GM12873 (cell line): ENCODE measurements at regions not wholly inside any gene's neighbourhood (a gene's known extent, or its start where the extent isn't known, plus 50 kb on each side); places are given as distances from the start of the nearest gene placed in this dataset.

Source experiments
- TF ChIP-seq, protein P1 (sequence below): IDR thresholded peaks from 2 replicates; pipeline ENCODE4 v1.5.1; 2012; ENCODE audit warnings: low read depth, mild to moderate bottlenecking, moderate library complexity, low read length, control low read depth; ENCODE audit not compliant: insufficient read depth; ENCODE audit errors: missing control alignments

GRCh38 chr2:56687169-56687568 is 503.4 kb downstream of the CCDC85A start:
- TF ChIP-seq, protein P1, sequence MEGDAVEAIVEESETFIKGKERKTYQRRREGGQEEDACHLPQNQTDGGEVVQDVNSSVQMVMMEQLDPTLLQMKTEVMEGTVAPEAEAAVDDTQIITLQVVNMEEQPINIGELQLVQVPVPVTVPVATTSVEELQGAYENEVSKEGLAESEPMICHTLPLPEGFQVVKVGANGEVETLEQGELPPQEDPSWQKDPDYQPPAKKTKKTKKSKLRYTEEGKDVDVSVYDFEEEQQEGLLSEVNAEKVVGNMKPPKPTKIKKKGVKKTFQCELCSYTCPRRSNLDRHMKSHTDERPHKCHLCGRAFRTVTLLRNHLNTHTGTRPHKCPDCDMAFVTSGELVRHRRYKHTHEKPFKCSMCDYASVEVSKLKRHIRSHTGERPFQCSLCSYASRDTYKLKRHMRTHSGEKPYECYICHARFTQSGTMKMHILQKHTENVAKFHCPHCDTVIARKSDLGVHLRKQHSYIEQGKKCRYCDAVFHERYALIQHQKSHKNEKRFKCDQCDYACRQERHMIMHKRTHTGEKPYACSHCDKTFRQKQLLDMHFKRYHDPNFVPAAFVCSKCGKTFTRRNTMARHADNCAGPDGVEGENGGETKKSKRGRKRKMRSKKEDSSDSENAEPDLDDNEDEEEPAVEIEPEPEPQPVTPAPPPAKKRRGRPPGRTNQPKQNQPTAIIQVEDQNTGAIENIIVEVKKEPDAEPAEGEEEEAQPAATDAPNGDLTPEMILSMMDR = no peak

GRCh38 chr2:56688661-56689060 is 504.9 kb downstream of the CCDC85A start:
- TF ChIP-seq, protein P1 = no peak

DNA sequence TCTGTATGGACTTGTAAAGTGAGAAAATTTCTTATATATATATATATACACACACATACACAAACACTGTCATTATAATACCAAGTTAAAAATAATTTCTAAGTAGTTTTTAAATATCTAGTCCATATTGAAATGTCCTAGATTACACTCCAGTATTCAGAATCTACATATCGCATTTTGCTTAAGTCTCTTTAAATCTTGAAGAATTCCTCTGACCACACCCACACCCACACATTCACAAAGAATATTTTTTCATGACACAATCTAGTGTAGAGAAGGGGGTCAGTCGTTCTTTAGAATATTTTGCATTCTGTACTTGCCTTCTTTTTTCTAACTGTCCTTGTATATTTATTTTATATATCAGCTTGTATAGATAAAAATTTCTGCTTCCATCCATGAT is 509.7 kb downstream of the CCDC85A start:
- TF ChIP-seq, protein P1 = no peak

GRCh38 chr2:56703001-56703400 is 519.2 kb downstream of the CCDC85A start:
- TF ChIP-seq, protein P1 = no peak

GRCh38 chr2:56705713-56706112 is 521.9 kb downstream of the CCDC85A start:
- TF ChIP-seq, protein P1 = no peak

DNA sequence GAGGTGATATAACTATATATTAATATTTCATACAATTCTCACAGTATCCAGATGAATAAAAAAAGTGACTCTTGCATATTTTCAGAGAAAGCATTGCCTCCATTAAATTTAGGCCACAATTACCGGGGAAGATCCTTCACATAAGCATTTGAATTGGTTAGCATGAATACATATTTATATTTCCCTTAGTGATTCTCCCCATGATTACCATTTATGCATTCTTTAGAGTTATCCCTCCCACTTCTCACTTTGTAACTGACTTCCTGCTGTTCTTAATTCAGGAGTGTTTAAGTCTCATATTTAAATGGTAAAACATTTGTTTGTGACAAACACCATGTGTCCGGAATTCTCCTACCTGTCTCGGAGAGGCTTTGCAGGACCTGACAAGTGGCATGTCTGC is 523.4 kb downstream of the CCDC85A start:
- TF ChIP-seq, protein P1 = no peak

GRCh38 chr2:56707650-56708049 is 523.9 kb downstream of the CCDC85A start:
- TF ChIP-seq, protein P1 = no peak
